ENCODE measurements at regions not wholly inside any gene's neighbourhood (a gene's known extent, or its start where the extent isn't known, plus 50 kb on each side); places are given as distances from the start of the nearest gene placed in this dataset.

- BruUV-seq (replicated peaks): no TSS peak
- no peak overlapping the region for H3K4me2 ChIP-seq (ENCODE audit: insufficient read depth, low read length)
Observed at GRCh38 chrX:18017411-18017810, 156.3 kb upstream of the RAI2 start.

More at GRCh38 chrX:18017411-18017810, 156.3 kb upstream of the RAI2 start:
- H3K9ac ChIP-seq (replicated peaks; ENCODE audit: extremely low read depth, insufficient read depth, low read length): no peak overlapping the region
- no peak for TF ChIP-seq JUN (IDR thresholded peaks at IDR 0.05; ENCODE audit: borderline replicate concordance, insufficient read depth, insufficient read length, low read depth)
- TF ChIP-seq POLR2AphosphoS5 (IDR thresholded peaks at IDR 0.05; ENCODE audit: insufficient read depth, low read depth, low read length): no peak
- TF ChIP-seq MAX (IDR thresholded peaks at IDR 0.05; ENCODE audit: insufficient read depth, insufficient read length): no peak
- no peak for TF ChIP-seq POLR2A (IDR thresholded peaks at IDR 0.05; ENCODE audit: low read depth, low read length)
- no peak for TF ChIP-seq MYC (IDR thresholded peaks at IDR 0.05; ENCODE audit: low read depth, low read length)
- TF ChIP-seq FOS (IDR thresholded peaks at IDR 0.05; ENCODE audit: borderline replicate concordance, insufficient read depth, low read length): no peak
- TF ChIP-seq CTCF (IDR thresholded peaks at IDR 0.05; ENCODE audit: extremely low read depth in 1 of 2, insufficient read depth in 1 of 2, low read depth in 1 of 2, low read length in 2 of 2): no peak
- no peak for TF ChIP-seq GATA2 (IDR thresholded peaks at IDR 0.05; ENCODE audit: insufficient read depth, insufficient read length, low read depth, low read length)
- TF ChIP-seq EZH2 (IDR thresholded peaks at IDR 0.05; ENCODE audit: borderline replicate concordance, low read depth, low read length, severe bottlenecking): no peak
- no peak for FAIRE-seq
- H3K36me3 ChIP-seq (ENCODE audit: control insufficient read depth in 2 of 2, extremely low read depth in 1 of 2, insufficient read depth in 2 of 2, low read length in 2 of 2): no peaks in the 10 kb centered on the region
- no peaks in the 10 kb centered on the region for H3K9me1 ChIP-seq (replicated peaks; ENCODE audit: control insufficient read depth, extremely low read depth, insufficient read depth, low read length)
- H3K79me2 ChIP-seq (ENCODE audit: control insufficient read depth, insufficient read depth, low read length): no peaks in the 10 kb centered on the region
- intact Hi-C loops (cut with micrococcal nuclease): no loop called here
- H3K4me3 ChIP-seq (replicated peaks in 1 of 3; ENCODE audit: insufficient read depth in 1 of 3, low read depth in 1 of 3, low read length in 3 of 3): no peak overlapping the region
- no peaks in the 10 kb centered on the region for H3K4me1 ChIP-seq (ENCODE audit: control insufficient read depth, extremely low read depth, insufficient read depth, low read length)
- DNase-seq (ENCODE audit: low read depth, low spot score): no peak
- H3K27me3 ChIP-seq (ENCODE audit: control insufficient read depth in 2 of 2, insufficient read depth in 2 of 2, low read length in 2 of 2): no peaks in the 10 kb centered on the region
- H2AFZ ChIP-seq (ENCODE audit: low read depth, low read length): no peak overlapping the region
- dilution Hi-C loops (cut with MboI; ENCODE audit: extremely low pct_ligation_motif_present, low sequenced_read_pairs): no loop called here
- H3K27ac ChIP-seq (ENCODE audit: insufficient read depth, low read depth, low read length): no peak overlapping the region
- ChIA-PET CTCF (no interaction called here), POLR2A (no interaction called here)
- no peaks in the 10 kb centered on the region for H3K9me3 ChIP-seq (replicated peaks; ENCODE audit: control insufficient read depth, insufficient read depth, low read length)
- no peaks in the 10 kb centered on the region for H4K20me1 ChIP-seq (replicated peaks; ENCODE audit: control insufficient read depth, extremely low read depth, insufficient read depth, low read length)

Data from endothelial cell of umbilical vein (primary cell).